ENCODE measurements at regions not wholly inside any gene's neighbourhood (a gene's known extent, or its start where the extent isn't known, plus 50 kb on each side); places are given as distances from the start of the nearest gene placed in this dataset.

DNA sequence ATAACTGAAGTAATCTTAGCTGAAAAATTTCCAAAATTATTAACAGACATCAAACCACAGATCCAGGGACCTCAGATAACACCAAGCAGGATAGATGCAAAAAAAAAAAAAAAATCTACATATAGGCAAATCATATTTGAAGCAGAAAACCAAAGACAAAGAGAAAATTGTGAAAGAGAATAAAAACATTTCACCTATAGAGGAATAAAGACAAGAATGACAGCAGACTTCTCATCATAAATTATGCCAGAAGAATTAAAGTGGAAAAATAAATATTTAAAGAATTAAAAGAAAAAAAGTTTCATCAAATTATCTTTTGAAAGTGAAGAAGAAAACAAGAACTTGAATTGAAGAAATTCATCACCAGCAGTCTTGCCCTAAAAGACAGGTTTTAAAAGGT is 467.5 kb downstream of the GPAM start:
- no peak for DNase-seq (ENCODE audit: low spot score)

DNA sequence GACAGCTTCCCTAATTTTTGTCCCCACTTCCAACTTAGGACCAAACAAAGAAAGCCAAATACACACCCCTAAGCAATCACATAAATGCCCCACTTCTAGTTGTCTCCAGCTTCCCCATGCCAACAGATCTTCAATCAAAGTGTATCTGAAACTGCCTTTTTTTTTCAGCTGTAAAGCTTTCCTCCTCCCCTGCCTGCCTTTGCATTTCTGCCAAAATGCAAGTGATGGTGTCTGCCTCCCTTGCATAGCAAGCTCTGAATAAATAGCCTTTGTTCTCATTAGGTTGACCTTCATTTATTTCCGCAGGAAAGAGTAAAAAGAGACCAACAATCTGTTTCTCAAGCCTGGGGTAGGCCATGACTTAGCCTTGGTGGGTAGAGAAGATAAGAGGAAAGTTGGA is 459.4 kb downstream of the GPAM start:
- no peak for DNase-seq (ENCODE audit: low spot score)
- TF ChIP-seq, protein P1, sequence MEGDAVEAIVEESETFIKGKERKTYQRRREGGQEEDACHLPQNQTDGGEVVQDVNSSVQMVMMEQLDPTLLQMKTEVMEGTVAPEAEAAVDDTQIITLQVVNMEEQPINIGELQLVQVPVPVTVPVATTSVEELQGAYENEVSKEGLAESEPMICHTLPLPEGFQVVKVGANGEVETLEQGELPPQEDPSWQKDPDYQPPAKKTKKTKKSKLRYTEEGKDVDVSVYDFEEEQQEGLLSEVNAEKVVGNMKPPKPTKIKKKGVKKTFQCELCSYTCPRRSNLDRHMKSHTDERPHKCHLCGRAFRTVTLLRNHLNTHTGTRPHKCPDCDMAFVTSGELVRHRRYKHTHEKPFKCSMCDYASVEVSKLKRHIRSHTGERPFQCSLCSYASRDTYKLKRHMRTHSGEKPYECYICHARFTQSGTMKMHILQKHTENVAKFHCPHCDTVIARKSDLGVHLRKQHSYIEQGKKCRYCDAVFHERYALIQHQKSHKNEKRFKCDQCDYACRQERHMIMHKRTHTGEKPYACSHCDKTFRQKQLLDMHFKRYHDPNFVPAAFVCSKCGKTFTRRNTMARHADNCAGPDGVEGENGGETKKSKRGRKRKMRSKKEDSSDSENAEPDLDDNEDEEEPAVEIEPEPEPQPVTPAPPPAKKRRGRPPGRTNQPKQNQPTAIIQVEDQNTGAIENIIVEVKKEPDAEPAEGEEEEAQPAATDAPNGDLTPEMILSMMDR (IDR thresholded peaks at IDR 0.05; ENCODE audit: extremely low read depth, missing control alignments): no peak

More for the DNA sequence above, 467.5 kb downstream of the GPAM start:
- TF ChIP-seq, protein P1 (IDR thresholded peaks at IDR 0.05; ENCODE audit: extremely low read depth, missing control alignments): no peak

DNA sequence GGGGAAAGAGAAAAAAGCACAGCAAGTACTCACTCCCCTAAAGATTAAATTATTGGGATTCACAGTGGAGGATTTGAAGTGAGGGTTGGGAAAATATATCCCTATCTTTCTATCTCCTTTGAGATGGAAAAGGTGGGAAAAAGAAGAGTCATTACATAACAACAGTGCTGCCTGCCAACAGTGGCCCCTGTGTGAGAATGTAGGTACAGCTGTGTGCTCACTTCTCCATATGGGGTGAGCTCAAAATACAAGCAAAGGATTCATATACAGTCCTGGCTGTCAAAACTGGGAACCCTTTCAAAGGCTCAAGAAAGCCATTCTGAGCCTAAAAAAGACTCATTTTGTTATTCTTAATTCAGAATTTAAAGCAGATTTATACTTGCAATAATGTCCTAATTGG is 458.5 kb downstream of the GPAM start:
- no peak for DNase-seq (ENCODE audit: low spot score)

DNA sequence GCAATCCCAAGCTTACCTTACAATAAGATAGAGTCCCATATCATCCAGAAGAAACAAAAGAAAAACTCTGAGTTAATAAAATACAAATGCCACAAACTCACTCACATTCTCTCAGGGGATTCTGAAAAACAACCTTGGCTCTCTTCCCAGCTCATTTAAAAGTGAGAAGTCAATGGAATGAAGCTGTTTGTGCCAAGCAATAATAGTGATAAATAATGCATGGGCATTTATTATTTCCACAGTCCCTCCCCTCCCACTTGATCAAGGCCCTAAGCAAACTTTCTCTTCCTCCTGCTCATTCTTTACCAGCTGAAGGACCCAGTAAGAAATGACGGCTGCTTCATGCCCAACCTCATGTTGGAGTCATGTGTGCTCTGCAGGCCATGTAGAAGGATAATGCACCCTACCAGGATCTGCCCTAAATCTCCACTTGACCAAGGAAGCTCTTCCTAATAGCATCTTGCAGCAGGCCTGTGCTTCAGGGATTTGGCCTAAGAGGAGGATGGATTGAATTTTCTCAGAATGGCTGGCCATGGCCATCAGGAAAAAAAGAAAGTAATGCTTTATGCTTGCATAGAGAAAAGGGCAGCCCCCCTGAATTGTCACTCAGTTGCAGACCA is 451.3 kb downstream of the GPAM start:
- DNase-seq (ENCODE audit: low spot score): no peak
- TF ChIP-seq, protein P1 (IDR thresholded peaks at IDR 0.05; ENCODE audit: extremely low read depth, missing control alignments): no peak

More for the DNA sequence above, 458.5 kb downstream of the GPAM start:
- TF ChIP-seq, protein P1 (IDR thresholded peaks at IDR 0.05; ENCODE audit: extremely low read depth, missing control alignments): no peak

DNA sequence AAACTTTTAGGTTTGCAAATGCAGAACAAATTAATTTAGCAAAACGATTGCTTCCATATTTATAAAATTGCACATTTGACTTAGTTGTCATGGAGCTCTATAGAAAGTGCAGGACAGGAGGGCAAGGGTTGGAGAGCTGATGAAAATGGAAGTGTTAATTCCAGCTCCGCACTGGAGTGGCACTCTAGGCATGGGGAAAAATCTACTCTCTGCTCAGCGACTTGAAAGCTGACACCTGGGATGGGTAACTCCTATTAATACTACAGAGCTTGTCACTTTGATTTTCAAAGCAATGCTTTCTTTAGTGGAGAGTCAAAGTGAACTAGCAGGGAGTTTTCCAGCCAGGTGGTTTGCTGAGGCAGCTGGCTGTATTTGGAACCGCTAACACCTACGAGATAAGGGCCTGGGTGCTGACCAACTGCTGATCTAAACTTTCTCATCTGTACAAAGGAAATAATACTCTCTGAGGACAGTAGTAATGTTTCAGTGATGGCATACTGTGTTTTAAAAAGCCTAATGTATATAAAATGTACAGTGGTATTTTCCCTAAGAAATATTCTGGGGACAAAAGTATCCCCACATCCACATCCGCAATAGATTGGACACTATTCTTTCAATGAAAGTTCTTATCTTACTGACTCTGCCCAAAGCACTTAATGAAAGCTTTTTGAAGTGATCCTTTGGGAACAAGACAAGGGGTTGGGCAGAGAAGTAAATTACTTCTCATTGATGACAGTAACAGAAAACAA is 444.3 kb downstream of the GPAM start:
- no peak for DNase-seq (ENCODE audit: low spot score)
- TF ChIP-seq, protein P1 (IDR thresholded peaks at IDR 0.05; ENCODE audit: extremely low read depth, missing control alignments): no peak

DNA sequence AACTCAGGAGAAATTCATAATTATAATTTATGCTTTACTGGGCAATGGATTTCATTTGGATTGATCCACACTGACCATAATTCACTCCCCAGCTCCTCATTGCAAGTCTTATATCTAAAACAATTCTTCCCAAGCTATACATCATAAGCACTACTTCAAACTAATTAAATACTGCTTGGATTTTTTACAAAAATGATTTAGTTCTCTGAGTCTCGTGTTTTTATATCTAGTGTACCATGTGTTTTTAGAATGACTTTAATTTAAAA is 443.8 kb downstream of the GPAM start:
- TF ChIP-seq, protein P1 (IDR thresholded peaks at IDR 0.05; ENCODE audit: extremely low read depth, missing control alignments): no peak
- DNase-seq (ENCODE audit: low spot score): no peak

DNA sequence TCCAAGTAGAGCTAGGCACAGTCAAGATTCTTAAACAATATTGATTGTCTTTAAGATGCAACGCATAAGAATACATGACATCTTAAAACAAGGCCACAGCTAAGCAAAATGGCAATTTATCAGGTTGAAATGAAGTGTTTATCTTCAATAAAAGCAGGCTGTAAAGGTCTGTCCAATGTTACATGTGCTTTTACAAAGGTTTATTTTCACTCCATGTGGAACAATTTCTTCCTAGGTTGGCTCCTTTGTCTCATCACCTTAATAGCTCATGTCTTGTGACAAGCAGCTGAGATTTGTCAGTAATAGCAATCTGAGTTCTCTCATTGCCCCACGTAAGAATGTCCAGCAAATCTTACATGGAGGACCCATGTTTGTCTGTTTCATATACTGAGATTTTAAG is 437.6 kb downstream of the GPAM start:
- no peak for DNase-seq (ENCODE audit: low spot score)
- TF ChIP-seq, protein P1 (IDR thresholded peaks at IDR 0.05; ENCODE audit: extremely low read depth, missing control alignments): no peak

Measured in GM20000 (cell line).